Right cardiac atrium (tissue), 5 donors: ENCODE measurements at regions not wholly inside any gene's neighbourhood (a gene's known extent, or its start where the extent isn't known, plus 50 kb on each side); places are given as distances from the start of the nearest gene placed in this dataset.

Experiments used
- ATAC-seq, 2 donors: fragments of 200-7000 bp; cut with Tn5 transposase; one replicate each; pipeline versions ENCODE4 v1.8.0 to v1.9.1; 2020; ENCODE audit warnings: moderate library complexity in 2 of 2, mild to moderate bottlenecking in 1 of 2
- DNase-seq, 3 donors: peaks; one replicate each; pipeline ENCODE4 v3.0.0-alpha.2; 2020
- H3K27ac ChIP-seq: one replicate; pipeline ENCODE4 v1.5.1; 2013; ENCODE audit warnings: mild to moderate bottlenecking, low read length, control low read depth, moderate library complexity
- H3K27me3 ChIP-seq: one replicate; pipeline ENCODE4 v1.6.1; 2013; ENCODE audit not compliant: control insufficient read depth, insufficient read depth
- H3K4me1 ChIP-seq: one replicate; pipeline ENCODE4 v1.6.1; 2013; ENCODE audit warnings: low read length; ENCODE audit not compliant: control insufficient read depth, insufficient read depth
- H3K4me3 ChIP-seq: one replicate; pipeline ENCODE4 v1.5.1; 2013; ENCODE audit warnings: low read length, control low read depth
- H3K9me3 ChIP-seq: one replicate; pipeline ENCODE4 v1.6.1; 2013; ENCODE audit warnings: low read length; ENCODE audit not compliant: control insufficient read depth
- WGBS: extraction: QIAGEN DNeasy Blood & Tissue Kit; methylation state at CpG from one replicate; pipeline ENCODE4 v1.1.7; 2013; 5-methylcytosine and 5-hydroxymethylcytosine counted together
- intact Hi-C, 4 donors: fragments of 100-400 bp; cut with DNase I; formaldehyde crosslinking; loops; one replicate each; pipeline versions ENCODE4 v1.11.0 to v1.14.0; 2022 to 2023
- donor health status: healthy with polysubstance abuse.
- donor health status: DM: no; HTN: yes; CAD: no.
- donor health status: DM: no; HTN: no; CAD: no.
- donor health status: DM: no; HTN: yes; CAD: no; lungs with severe emphysema.
- donor health status: DM: yes; HTN: yes; CAD: no.

- DNase-seq: no peak
- ATAC-seq: no peak
- peaks cover under 1% of the 10 kb centered on the region for H3K4me1 ChIP-seq
- H3K27ac ChIP-seq: no peak overlapping the region
- H3K4me3 ChIP-seq: no peak overlapping the region
- H3K9me3 ChIP-seq: no peaks in the 10 kb centered on the region
- no peaks in the 10 kb centered on the region for H3K27me3 ChIP-seq
- 62% methylated on average over 1 of the region's 1 CpG for WGBS
- intact Hi-C loops: no loop called here
These were observed 129.0 kb downstream of the RAP2A start for GRCh38 chr13:97562962-97563361.

GRCh38 chr13:97564956-97565355, 131.0 kb downstream of the RAP2A start:
- peaks cover 2% of the 10 kb centered on the region for H3K4me1 ChIP-seq
- ATAC-seq (no peak), DNase-seq (no peak)
- H3K27me3 ChIP-seq: no peaks in the 10 kb centered on the region
- no peak overlapping the region for H3K27ac ChIP-seq
- no peak overlapping the region for H3K4me3 ChIP-seq
- H3K9me3 ChIP-seq: no peaks in the 10 kb centered on the region
- 57% methylated on average over 5 of the region's 5 CpGs for WGBS
- intact Hi-C loops: no loop called here

GRCh38 chr13:97565906-97566305, 131.9 kb downstream of the RAP2A start:
- DNase-seq (no peak), ATAC-seq (no peak)
- intact Hi-C loops: no loop called here
- Histone ChIP-seq H3K27ac (no peak overlapping the region), H3K4me1 (peaks cover 2% of the 10 kb centered on the region), H3K9me3 (no peaks in the 10 kb centered on the region), H3K27me3 (no peaks in the 10 kb centered on the region), H3K4me3 (no peak overlapping the region)
- 70% methylated on average over 3 of the region's 3 CpGs for WGBS

- Histone ChIP-seq H3K4me3 (no peak overlapping the region), H3K27ac (no peak overlapping the region), H3K4me1 (peaks cover 2% of the 10 kb centered on the region), H3K27me3 (no peaks in the 10 kb centered on the region), H3K9me3 (no peaks in the 10 kb centered on the region)
- ATAC-seq (no peak), DNase-seq (no peak)
- intact Hi-C loops: no loop called here
- WGBS: 99% methylated on average over 2 of the region's 2 CpGs
These were observed 132.9 kb downstream of the RAP2A start for GRCh38 chr13:97566907-97567306.

- 79% methylated on average over 3 of the region's 3 CpGs for WGBS
- Histone ChIP-seq H3K4me3 (no peak overlapping the region), H3K27ac (no peak overlapping the region), H3K4me1 (peaks cover 2% of the 10 kb centered on the region), H3K9me3 (no peaks in the 10 kb centered on the region), H3K27me3 (no peaks in the 10 kb centered on the region)
- DNase-seq: peak in 2 of 3 donors; percentile 28 to 39
- intact Hi-C loops: no loop called here
- peak; percentile 60 to 62 for ATAC-seq
These were observed 133.7 kb downstream of the RAP2A start for GRCh38 chr13:97567510-97568243.

GRCh38 chr13:97568850-97569249, 134.9 kb downstream of the RAP2A start:
- H3K4me3 ChIP-seq: no peak overlapping the region
- no peaks in the 10 kb centered on the region for H3K27me3 ChIP-seq
- WGBS: 39% methylated on average over 1 of the region's 1 CpG
- intact Hi-C loops: no loop called here
- H3K4me1 ChIP-seq: peaks cover 2% of the 10 kb centered on the region
- DNase-seq (peak in 2 of 3 donors; percentile 14 to 47), ATAC-seq (peak; percentile 55 to 74)
- no peaks in the 10 kb centered on the region for H3K9me3 ChIP-seq
- H3K27ac ChIP-seq: no peak overlapping the region

GRCh38 chr13:97569841-97570240, 135.9 kb downstream of the RAP2A start:
- Histone ChIP-seq H3K27ac (no peak overlapping the region), H3K27me3 (no peaks in the 10 kb centered on the region), H3K4me3 (no peak overlapping the region), H3K9me3 (no peaks in the 10 kb centered on the region), H3K4me1 (peaks cover 2% of the 10 kb centered on the region)
- ATAC-seq (no peak), DNase-seq (no peak)
- 67% methylated on average over 8 of the region's 8 CpGs for WGBS
- intact Hi-C loops: no loop called here

- Histone ChIP-seq H3K27ac (no peak overlapping the region), H3K4me3 (no peak overlapping the region), H3K27me3 (no peaks in the 10 kb centered on the region), H3K9me3 (no peaks in the 10 kb centered on the region), H3K4me1 (peaks cover 2% of the 10 kb centered on the region)
- DNase-seq (no peak), ATAC-seq (no peak)
- intact Hi-C loops: no loop called here
- 64% methylated on average over 3 of the region's 3 CpGs for WGBS
These were observed 136.5 kb downstream of the RAP2A start for GRCh38 chr13:97570442-97570841.

GRCh38 chr13:97573011-97573410, 139.0 kb downstream of the RAP2A start:
- Histone ChIP-seq H3K9me3 (no peaks in the 10 kb centered on the region), H3K27ac (no peak overlapping the region), H3K4me1 (peaks cover under 1% of the 10 kb centered on the region), H3K27me3 (no peaks in the 10 kb centered on the region), H3K4me3 (no peak overlapping the region)
- WGBS: 83% methylated on average over 1 of the region's 1 CpG
- DNase-seq: no peak
- no peak for ATAC-seq
- intact Hi-C loops: no loop called here

- H3K27me3 ChIP-seq: no peaks in the 10 kb centered on the region
- no peak overlapping the region for H3K27ac ChIP-seq
- no peaks in the 10 kb centered on the region for H3K4me1 ChIP-seq
- intact Hi-C loops: no loop called here
- H3K9me3 ChIP-seq: no peaks in the 10 kb centered on the region
- DNase-seq (peak in 2 of 3 donors; percentile 17 to 62), ATAC-seq (no peak)
- WGBS: 62% methylated on average over 5 of the region's 5 CpGs
- H3K4me3 ChIP-seq: no peak overlapping the region
These were observed 141.0 kb downstream of the RAP2A start for GRCh38 chr13:97574926-97575325.

- no peak for ATAC-seq
- no peak for DNase-seq
- H3K4me3 ChIP-seq: no peak overlapping the region
- WGBS: 93% methylated on average over 2 of the region's 2 CpGs
- no peaks in the 10 kb centered on the region for H3K27me3 ChIP-seq
- no peaks in the 10 kb centered on the region for H3K9me3 ChIP-seq
- no peak overlapping the region for H3K27ac ChIP-seq
- no peaks in the 10 kb centered on the region for H3K4me1 ChIP-seq
- intact Hi-C loops: no loop called here
These were observed 143.1 kb downstream of the RAP2A start for GRCh38 chr13:97577026-97577425.

GRCh38 chr13:97582170-97582569, 148.2 kb downstream of the RAP2A start:
- Histone ChIP-seq H3K27ac (no peak overlapping the region), H3K4me1 (no peaks in the 10 kb centered on the region), H3K4me3 (no peak overlapping the region), H3K27me3 (no peaks in the 10 kb centered on the region), H3K9me3 (no peaks in the 10 kb centered on the region)
- intact Hi-C loops: no loop called here
- WGBS: 56% methylated on average over 5 of the region's 5 CpGs
- no peak for DNase-seq
- no peak for ATAC-seq
